ENCODE measurements at regions not wholly inside any gene's neighbourhood (a gene's known extent, or its start where the extent isn't known, plus 50 kb on each side); places are given as distances from the start of the nearest gene placed in this dataset.
"Not testable (repeated sequence)": the region's sequence is repeated elsewhere in the genome, so short reads cannot be mapped to it uniquely, and the experiment has no call there.

- no peak for DNase-seq
Observed at GRCh38 chr13:38002606-38003005, 133.0 kb upstream of the TRPC4 start.

GRCh38 chr13:37997641-37998040 lies 128.1 kb upstream of the TRPC4 start:
- no peak for DNase-seq

GRCh38 chr13:37995092-37995491 lies 125.5 kb upstream of the TRPC4 start:
- DNase-seq = peak in 5 of 56 donors; percentile 1 to 15 (median 3)

- DNase-seq = no peak
Observed at GRCh38 chr13:37986811-37987210, 117.2 kb upstream of the TRPC4 start.

GRCh38 chr13:37985281-37985680 lies 115.7 kb upstream of the TRPC4 start:
- DNase-seq = no peak

GRCh38 chr13:37984357-37984756 lies 114.8 kb upstream of the TRPC4 start:
- no peak for DNase-seq

- no peak for DNase-seq
Observed at GRCh38 chr13:37981932-37982331, 112.4 kb upstream of the TRPC4 start.

GRCh38 chr13:37978680-37979079 lies 109.1 kb upstream of the TRPC4 start:
- DNase-seq = no peak

GRCh38 chr13:37968555-37968954 lies 99.0 kb upstream of the TRPC4 start:
- DNase-seq = no peak

- DNase-seq = no peak
Observed at GRCh38 chr13:37966266-37966665, 96.7 kb upstream of the TRPC4 start.

GRCh38 chr13:37960427-37960826 lies 90.9 kb upstream of the TRPC4 start:
- no peak for DNase-seq

GRCh38 chr13:37959284-37959683 lies 89.7 kb upstream of the TRPC4 start:
- no peak for DNase-seq

- no peak for DNase-seq
Observed at GRCh38 chr13:37956536-37956935, 87.0 kb upstream of the TRPC4 start.

- not testable (repeated sequence) for DNase-seq
Observed at GRCh38 chr13:37954597-37954996, 85.0 kb upstream of the TRPC4 start.

GRCh38 chr13:37954191-37954590 lies 84.6 kb upstream of the TRPC4 start:
- DNase-seq = no peak

GRCh38 chr13:37953696-37954095 lies 84.1 kb upstream of the TRPC4 start:
- DNase-seq = no peak

GRCh38 chr13:37950016-37950415 lies 80.4 kb upstream of the TRPC4 start:
- DNase-seq = no peak

GRCh38 chr13:37947419-37948140 lies 78.0 kb upstream of the TRPC4 start:
- no peak for DNase-seq

- no peak for DNase-seq
Observed at GRCh38 chr13:37945651-37946575, 76.3 kb upstream of the TRPC4 start.

- no peak for DNase-seq
Observed at GRCh38 chr13:37944869-37945442, 75.4 kb upstream of the TRPC4 start.

- DNase-seq = no peak
Observed at GRCh38 chr13:37944081-37944868, 74.7 kb upstream of the TRPC4 start.
